ENCODE measurements at regions not wholly inside any gene's neighbourhood (a gene's known extent, or its start where the extent isn't known, plus 50 kb on each side); places are given as distances from the start of the nearest gene placed in this dataset.

DNA sequence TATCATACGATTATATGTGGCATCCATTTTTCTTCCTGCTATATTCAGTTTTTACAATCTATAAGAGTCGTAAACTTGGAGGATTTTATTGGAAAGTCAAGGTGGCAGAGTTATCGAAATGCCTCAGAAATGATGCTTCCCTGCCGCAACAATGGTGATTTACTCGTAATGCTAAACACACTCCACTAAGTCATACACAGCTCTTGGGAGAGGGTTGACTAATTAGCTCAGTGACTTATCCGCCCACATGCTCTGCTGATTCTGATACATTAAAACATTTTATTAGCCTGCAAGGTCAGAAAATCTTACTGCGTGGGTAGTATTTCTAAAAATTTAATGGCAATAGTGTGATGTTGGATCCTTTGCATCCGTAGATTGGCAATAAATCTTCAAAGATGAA lies 420.1 kb downstream of the ARAP2 start:
- TF ChIP-seq RAD21 (IDR thresholded peaks at IDR 0.05; ENCODE audit: low read depth) (no peak), SRF (IDR thresholded peaks at IDR 0.05; ENCODE audit: low read depth) (no peak), ZNF274 (IDR thresholded peaks at IDR 0.05; ENCODE audit: low read depth, low read length) (no peak), ELF1 (IDR thresholded peaks at IDR 0.05; ENCODE audit: borderline replicate concordance, low read depth) (no peak)
- TF ChIP-seq, protein P1, sequence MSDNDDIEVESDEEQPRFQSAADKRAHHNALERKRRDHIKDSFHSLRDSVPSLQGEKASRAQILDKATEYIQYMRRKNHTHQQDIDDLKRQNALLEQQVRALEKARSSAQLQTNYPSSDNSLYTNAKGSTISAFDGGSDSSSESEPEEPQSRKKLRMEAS (IDR thresholded peaks at IDR 0.05) = no peak

Measured in HCT116 (cell line).